ENCODE measurements at regions not wholly inside any gene's neighbourhood (a gene's known extent, or its start where the extent isn't known, plus 50 kb on each side); places are given as distances from the start of the nearest gene placed in this dataset.
A peak's percentile ranks its signal among the peaks of the same experiment; 100 is the strongest.

DNA sequence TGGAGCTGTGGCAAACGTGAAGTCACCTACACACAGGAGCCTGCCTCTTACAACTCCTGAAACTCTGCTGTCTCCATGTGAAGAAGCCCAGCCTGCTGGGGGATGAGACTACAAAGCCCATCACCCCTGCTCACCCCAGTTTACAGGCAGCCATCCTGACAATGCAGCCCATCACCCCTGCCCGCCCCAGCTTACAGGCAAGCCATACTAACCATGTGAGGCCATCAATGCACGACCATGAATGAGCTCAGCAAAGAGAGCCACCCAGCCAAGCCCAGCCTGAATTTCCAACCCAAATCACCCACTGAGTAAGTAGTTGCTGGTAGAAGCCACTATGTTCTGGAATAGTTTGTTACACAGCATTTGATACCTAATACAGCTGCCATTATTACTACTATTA, 185.4 kb upstream of the NSMCE3 start:
- Histone ChIP-seq H3K27me3 (ENCODE audit: insufficient read depth, low read length) (no peaks in the 10 kb centered on the region), H3K4me3 (ENCODE audit: low read length) (no peak overlapping the region), H3K4me1 (ENCODE audit: insufficient read depth, low read length) (peaks cover 5% of the 10 kb centered on the region; the same call in 1 of the 2 replicates), H3K27ac (ENCODE audit: low read length) (no peak overlapping the region), H3K9ac (ENCODE audit: low read depth, low read length) (no peak overlapping the region), H3K9me3 (ENCODE audit: insufficient read depth, low read depth, low read length) (no peaks in the 10 kb centered on the region), H3K36me3 (ENCODE audit: insufficient read depth, low read depth, low read length) (no peaks in the 10 kb centered on the region)

DNA sequence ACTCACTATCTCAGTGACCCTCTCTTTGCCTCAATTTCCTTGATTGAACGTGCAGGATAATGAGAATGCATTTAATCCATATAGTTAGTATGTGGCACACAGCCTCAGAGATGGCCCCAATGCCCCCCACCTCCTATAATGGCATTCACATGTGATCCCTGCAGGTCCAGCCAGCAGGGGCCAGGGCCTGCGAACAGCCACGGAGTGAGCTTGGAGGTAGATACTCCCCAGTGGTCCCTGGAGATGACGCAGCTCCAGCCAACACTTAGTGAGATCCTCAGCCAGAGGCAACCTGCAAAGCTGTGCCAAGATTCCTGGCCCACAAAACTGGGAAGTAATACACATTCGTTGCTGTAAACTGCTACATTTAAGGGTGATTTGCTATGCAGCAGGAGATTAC, 184.9 kb upstream of the NSMCE3 start:
- Histone ChIP-seq H3K4me3 (ENCODE audit: low read length) (no peak overlapping the region), H3K9ac (ENCODE audit: low read depth, low read length) (no peak overlapping the region), H3K9me3 (ENCODE audit: insufficient read depth, low read depth, low read length) (no peaks in the 10 kb centered on the region), H3K36me3 (ENCODE audit: insufficient read depth, low read depth, low read length) (no peaks in the 10 kb centered on the region), H3K27ac (ENCODE audit: low read length) (no peak overlapping the region), H3K27me3 (ENCODE audit: insufficient read depth, low read length) (no peaks in the 10 kb centered on the region), H3K4me1 (ENCODE audit: insufficient read depth, low read length) (peaks cover 5% of the 10 kb centered on the region; the same call in 1 of the 2 replicates)

DNA sequence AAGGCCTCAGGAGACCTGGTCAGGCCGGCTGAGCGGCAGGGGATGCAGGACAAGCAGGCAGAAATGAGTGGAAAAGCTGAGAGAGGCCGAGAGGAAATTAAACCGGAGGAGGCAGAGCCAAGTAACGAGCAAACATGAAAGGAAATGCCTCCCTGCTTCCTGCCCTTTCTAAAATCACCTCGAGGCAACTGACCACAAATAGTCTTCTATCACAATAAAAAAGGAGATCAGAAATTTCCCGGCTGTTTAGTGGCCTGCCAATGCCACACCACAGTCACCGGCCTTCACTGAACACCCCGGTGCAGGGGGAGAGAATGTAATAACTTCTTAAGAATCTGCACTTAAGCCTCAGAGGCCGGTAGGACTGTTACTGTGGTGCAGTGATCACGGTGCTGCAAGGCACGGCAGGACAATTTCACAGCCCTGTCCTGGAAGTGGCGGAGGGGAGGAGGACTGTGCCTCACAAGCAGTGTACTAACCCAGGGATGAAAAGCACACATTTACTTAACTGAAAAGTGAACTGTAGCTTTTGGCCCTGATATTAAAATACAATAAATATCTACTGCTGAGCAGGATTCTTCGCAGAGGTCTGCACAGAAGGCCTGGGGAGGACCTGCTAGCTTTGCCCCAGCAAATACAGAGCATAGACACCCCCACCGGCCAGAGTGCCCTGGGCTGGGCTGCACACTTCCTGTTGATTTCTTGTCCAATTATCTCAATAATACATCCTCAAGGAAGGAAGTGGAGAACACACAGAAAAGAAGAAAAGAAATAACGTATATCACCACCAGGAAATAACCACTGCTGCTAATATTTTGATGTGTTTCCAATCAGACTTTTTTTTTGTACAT, 183.5 kb upstream of the NSMCE3 start:
- H3K27ac ChIP-seq (ENCODE audit: low read length), result no peak overlapping the region
- no peak overlapping the region for H3K4me3 ChIP-seq (ENCODE audit: low read length)
- peaks cover 5% of the 10 kb centered on the region; the same call in 1 of the 2 replicates for H3K4me1 ChIP-seq (ENCODE audit: insufficient read depth, low read length)

DNA sequence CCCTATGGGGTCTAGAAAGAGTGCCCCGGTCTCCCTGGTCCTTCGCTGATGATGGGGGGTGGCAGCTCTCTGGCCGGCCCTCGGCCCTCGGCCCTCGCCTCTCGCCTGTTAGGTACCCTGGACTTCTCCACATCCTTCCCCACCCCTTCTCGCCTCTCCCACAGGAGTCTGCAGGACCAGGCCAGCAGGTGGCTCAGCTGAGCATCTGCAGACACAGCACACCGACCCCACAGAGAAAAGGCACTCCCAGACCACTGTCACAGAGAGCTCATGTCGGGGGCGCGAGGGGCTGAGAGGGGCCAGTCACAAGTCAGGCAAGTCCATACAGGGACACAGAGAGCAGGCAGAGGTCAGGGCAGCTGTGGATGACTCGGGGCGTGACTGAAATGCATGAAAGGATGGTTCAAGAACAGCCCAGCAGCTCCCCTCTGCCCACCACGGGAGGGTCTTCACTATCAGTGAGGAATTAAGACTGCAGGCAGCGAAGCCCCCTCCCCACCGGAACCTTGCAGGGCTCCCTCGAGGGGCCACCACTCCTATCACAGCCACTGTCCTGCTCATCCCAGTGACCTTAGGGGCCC, 181.7 kb upstream of the NSMCE3 start:
- Histone ChIP-seq H3K36me3 (ENCODE audit: insufficient read depth, low read depth, low read length) (no peaks in the 10 kb centered on the region), H3K4me3 (ENCODE audit: low read length) (no peak overlapping the region), H3K9me3 (ENCODE audit: insufficient read depth, low read depth, low read length) (no peaks in the 10 kb centered on the region), H3K27me3 (ENCODE audit: insufficient read depth, low read length) (no peaks in the 10 kb centered on the region), H3K27ac (ENCODE audit: low read length) (no peak overlapping the region), H3K9ac (ENCODE audit: low read depth, low read length) (no peak overlapping the region), H3K4me1 (ENCODE audit: insufficient read depth, low read length) (peaks cover 5% of the 10 kb centered on the region; the same call in 1 of the 2 replicates)

More for the DNA sequence above, 183.5 kb upstream of the NSMCE3 start:
- no peaks in the 10 kb centered on the region for H3K9me3 ChIP-seq (ENCODE audit: insufficient read depth, low read depth, low read length)
- H3K27me3 ChIP-seq (ENCODE audit: insufficient read depth, low read length), result no peaks in the 10 kb centered on the region
- H3K36me3 ChIP-seq (ENCODE audit: insufficient read depth, low read depth, low read length), result no peaks in the 10 kb centered on the region
- 0 out of 2 replicates have a peak overlapping the region, but pooled peaks have one; percentile 28 for H3K9ac ChIP-seq (ENCODE audit: low read depth, low read length)

DNA sequence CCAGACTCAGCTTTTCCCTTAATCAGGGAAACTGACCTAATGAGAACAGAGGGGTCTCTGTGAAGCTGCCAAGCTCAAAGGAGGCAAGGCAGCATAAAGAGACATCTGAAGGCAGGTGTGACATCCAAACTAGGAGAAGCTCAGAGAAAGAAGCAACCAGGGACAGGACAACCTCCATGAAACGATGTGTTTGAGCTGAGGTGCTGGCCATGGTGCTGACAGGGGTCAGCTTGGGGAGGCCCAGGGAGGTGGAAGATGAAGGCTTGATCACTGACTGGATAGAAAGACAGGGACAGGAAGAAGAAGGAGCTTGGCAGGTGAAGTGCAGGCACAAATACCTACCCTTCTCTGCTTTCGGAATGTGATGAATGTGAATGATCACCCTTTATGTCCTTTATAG, 179.5 kb upstream of the NSMCE3 start:
- Histone ChIP-seq H3K27ac (ENCODE audit: low read length) (no peak overlapping the region), H3K36me3 (ENCODE audit: insufficient read depth, low read depth, low read length) (no peaks in the 10 kb centered on the region), H3K4me3 (ENCODE audit: low read length) (no peak overlapping the region), H3K9me3 (ENCODE audit: insufficient read depth, low read depth, low read length) (no peaks in the 10 kb centered on the region), H3K4me1 (ENCODE audit: insufficient read depth, low read length) (peaks cover 5% of the 10 kb centered on the region; the same call in 1 of the 2 replicates), H3K27me3 (ENCODE audit: insufficient read depth, low read length) (no peaks in the 10 kb centered on the region), H3K9ac (ENCODE audit: low read depth, low read length) (no peak overlapping the region)

DNA sequence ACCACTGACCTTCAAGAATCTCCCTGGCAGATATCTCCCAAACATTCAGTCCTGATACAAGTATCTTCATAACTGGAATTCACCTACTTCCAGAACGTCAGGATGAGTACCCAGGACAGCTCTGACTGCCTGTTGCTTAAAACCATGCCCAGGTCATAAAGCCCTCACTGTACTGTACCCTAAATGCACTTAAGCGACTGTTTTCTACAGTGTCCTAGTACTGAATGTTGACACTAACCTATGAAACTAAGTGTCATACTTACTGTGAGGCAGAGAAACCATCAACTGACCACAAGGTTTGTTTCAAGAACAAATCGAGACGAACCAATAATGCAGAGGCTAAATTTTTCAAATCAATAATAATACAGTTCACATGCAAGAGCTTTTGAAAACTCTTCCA, 178.7 kb upstream of the NSMCE3 start:
- H3K9ac ChIP-seq (ENCODE audit: low read depth, low read length), result no peak overlapping the region
- H3K27me3 ChIP-seq (ENCODE audit: insufficient read depth, low read length), result no peaks in the 10 kb centered on the region

DNA sequence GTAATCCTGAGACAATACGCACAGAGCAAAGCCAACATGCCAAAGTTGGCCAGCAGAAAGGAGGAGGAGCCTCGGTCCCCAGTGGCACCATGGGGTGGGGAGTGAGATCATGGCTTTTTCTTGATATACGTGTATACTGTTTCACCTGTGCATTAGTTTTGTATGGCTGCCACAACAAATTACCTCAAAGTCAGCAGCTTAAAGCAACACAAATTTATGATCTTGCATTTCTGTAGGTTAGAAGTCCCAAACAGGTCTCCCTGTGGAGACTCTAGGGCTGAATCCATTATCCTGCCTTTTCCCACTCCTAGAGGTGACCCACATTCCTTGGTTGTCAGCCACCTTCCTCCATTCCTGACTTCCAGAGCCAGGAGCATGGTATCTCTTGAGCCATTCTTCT, 176.9 kb upstream of the NSMCE3 start:
- Histone ChIP-seq H3K9ac (ENCODE audit: low read depth, low read length) (no peak overlapping the region), H3K4me3 (ENCODE audit: low read length) (no peak overlapping the region), H3K9me3 (ENCODE audit: insufficient read depth, low read depth, low read length) (no peaks in the 10 kb centered on the region), H3K27ac (ENCODE audit: low read length) (no peak overlapping the region), H3K4me1 (ENCODE audit: insufficient read depth, low read length) (no peaks in the 10 kb centered on the region), H3K36me3 (ENCODE audit: insufficient read depth, low read depth, low read length) (no peaks in the 10 kb centered on the region), H3K27me3 (ENCODE audit: insufficient read depth, low read length) (no peaks in the 10 kb centered on the region)

More for the DNA sequence above, 178.7 kb upstream of the NSMCE3 start:
- Histone ChIP-seq H3K36me3 (ENCODE audit: insufficient read depth, low read depth, low read length) (no peaks in the 10 kb centered on the region), H3K4me3 (ENCODE audit: low read length) (no peak overlapping the region), H3K4me1 (ENCODE audit: insufficient read depth, low read length) (peaks cover 5% of the 10 kb centered on the region; the same call in 1 of the 2 replicates), H3K27ac (ENCODE audit: low read length) (no peak overlapping the region), H3K9me3 (ENCODE audit: insufficient read depth, low read depth, low read length) (no peaks in the 10 kb centered on the region)

DNA sequence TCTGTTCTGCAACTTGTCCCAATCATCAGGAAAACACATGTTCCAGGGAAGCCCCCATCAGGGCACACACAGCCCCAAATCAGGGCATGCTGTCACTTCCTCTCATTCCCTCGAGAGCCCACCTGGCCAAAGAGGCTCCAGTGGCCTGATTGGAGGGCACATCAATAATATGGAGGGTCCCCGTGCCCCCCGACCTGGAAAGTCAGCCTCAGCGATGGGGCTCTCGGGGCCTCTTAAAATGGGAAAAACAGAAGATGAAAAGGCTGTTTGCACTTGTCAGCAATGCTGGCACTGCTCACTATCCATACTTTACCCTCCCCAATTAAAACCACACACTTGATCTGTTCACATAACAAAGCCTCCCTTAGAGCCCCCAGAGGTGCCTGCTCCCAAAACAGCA, 172.9 kb upstream of the NSMCE3 start:
- no peaks in the 10 kb centered on the region for H3K27me3 ChIP-seq (ENCODE audit: insufficient read depth, low read length)
- H3K36me3 ChIP-seq (ENCODE audit: insufficient read depth, low read depth, low read length), result no peaks in the 10 kb centered on the region
- no peak overlapping the region for H3K27ac ChIP-seq (ENCODE audit: low read length)
- H3K4me1 ChIP-seq (ENCODE audit: insufficient read depth, low read length), result no peaks in the 10 kb centered on the region
- no peaks in the 10 kb centered on the region for H3K9me3 ChIP-seq (ENCODE audit: insufficient read depth, low read depth, low read length)
- no peak overlapping the region for H3K9ac ChIP-seq (ENCODE audit: low read depth, low read length)
- H3K4me3 ChIP-seq (ENCODE audit: low read length), result no peak overlapping the region

DNA sequence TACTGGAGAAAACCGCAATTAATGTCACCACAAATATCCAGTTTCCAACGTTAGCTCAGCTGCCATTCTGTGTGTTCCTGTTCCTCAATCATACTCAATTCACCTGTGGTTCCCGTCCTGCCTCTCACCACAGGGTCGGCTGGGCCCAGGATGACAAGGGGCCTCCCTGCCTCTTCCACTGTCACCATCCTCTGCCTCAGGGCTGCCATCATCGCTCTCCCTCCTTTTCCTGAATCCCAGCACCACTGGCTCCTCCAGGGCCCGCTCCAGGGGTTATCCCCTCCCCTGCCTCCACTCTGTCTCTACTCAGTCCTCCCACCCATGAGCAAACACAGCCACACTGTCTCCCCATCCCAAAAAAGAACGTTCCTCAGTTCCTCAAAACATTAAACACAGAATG, 170.9 kb upstream of the NSMCE3 start:
- H3K9ac ChIP-seq (ENCODE audit: low read depth, low read length), result no peak overlapping the region
- H3K27me3 ChIP-seq (ENCODE audit: insufficient read depth, low read length), result no peaks in the 10 kb centered on the region
- no peaks in the 10 kb centered on the region for H3K9me3 ChIP-seq (ENCODE audit: insufficient read depth, low read depth, low read length)
- H3K4me1 ChIP-seq (ENCODE audit: insufficient read depth, low read length), result no peaks in the 10 kb centered on the region
- no peak overlapping the region for H3K4me3 ChIP-seq (ENCODE audit: low read length)
- no peak overlapping the region for H3K27ac ChIP-seq (ENCODE audit: low read length)
- H3K36me3 ChIP-seq (ENCODE audit: insufficient read depth, low read depth, low read length), result no peaks in the 10 kb centered on the region

DNA sequence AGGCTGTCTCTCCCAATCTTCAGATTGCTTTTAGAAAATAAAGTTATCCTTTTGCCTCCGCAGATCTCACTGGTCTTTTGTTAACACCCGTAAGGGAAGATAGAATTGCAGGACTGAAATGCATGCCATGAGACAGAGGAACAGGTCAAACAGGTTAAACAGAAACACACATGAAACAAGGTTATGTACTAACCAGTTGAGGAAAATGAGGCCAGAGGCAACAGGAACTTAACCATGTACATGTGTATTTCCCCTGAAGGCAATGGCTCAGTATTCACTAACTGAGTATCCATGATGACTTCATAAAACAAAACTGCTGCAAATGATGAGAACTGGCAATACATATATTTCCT, 169.1 kb upstream of the NSMCE3 start:
- no peak overlapping the region for H3K27ac ChIP-seq (ENCODE audit: low read length)
- H3K4me3 ChIP-seq (ENCODE audit: low read length), result no peak overlapping the region
- H3K4me1 ChIP-seq (ENCODE audit: insufficient read depth, low read length), result peaks cover 9% of the 10 kb centered on the region
- H3K9ac ChIP-seq (ENCODE audit: low read depth, low read length), result no peak overlapping the region
- H3K36me3 ChIP-seq (ENCODE audit: insufficient read depth, low read depth, low read length), result no peaks in the 10 kb centered on the region
- no peaks in the 10 kb centered on the region for H3K9me3 ChIP-seq (ENCODE audit: insufficient read depth, low read depth, low read length)
- H3K27me3 ChIP-seq (ENCODE audit: insufficient read depth, low read length), result no peaks in the 10 kb centered on the region

DNA sequence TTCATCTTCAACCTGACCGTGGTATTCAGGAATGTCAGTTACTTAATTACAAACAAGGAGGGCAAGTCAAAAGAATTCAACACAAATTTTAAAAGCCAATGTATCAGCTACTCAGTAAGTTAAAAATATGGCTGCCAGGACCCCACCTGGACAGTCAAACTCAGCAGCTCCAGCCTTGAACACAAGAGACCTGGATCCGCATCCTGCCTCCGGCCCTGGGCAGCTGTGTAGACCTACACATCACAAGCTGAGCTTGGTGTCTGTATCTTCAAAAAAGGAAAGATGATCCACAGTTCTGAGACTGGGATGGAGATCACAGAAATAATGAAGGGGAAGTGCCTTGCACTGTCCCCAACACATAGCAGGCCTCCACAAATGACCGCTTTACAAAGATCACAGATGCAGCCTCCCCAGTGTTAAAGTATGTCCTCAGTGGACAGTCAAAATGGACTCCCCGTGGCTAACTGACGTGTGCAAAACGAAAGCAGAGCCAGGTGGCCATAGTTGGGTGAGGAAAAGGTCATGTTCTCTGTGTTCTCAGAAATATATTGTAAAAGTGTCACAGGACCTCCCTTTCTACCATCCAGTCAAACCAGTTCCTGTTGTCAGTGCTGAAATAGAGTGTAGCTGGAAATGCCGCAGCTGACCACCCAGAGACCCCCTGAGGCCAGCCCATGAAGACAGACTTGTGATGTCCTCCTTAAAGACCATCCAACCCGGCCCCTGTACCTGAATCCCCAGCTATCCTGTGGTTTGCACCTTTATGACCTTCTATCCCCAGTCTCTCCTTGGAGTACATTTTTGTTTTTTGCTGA, 168.5 kb upstream of the NSMCE3 start:
- Histone ChIP-seq H3K4me3 (ENCODE audit: low read length) (no peak overlapping the region), H3K27me3 (ENCODE audit: insufficient read depth, low read length) (no peaks in the 10 kb centered on the region), H3K9ac (ENCODE audit: low read depth, low read length) (no peak overlapping the region), H3K36me3 (ENCODE audit: insufficient read depth, low read depth, low read length) (no peaks in the 10 kb centered on the region), H3K27ac (ENCODE audit: low read length) (no peak overlapping the region), H3K9me3 (ENCODE audit: insufficient read depth, low read depth, low read length) (no peaks in the 10 kb centered on the region), H3K4me1 (ENCODE audit: insufficient read depth, low read length) (peaks cover 11% of the 10 kb centered on the region)

Measured in iPS-20b (cell line).